Ecto neural progenitor cell (in vitro differentiated cells): ENCODE measurements at regions not wholly inside any gene's neighbourhood (a gene's known extent, or its start where the extent isn't known, plus 50 kb on each side); places are given as distances from the start of the nearest gene placed in this dataset.
"Not testable (repeated sequence)": the region's sequence is repeated elsewhere in the genome, so short reads cannot be mapped to it uniquely, and the experiment has no call there.

Experiments
- DNase-seq: peaks from one replicate; pipeline ENCODE4 v3.0.0-alpha.2; 2018; ENCODE audit warnings: low spot score

DNA sequence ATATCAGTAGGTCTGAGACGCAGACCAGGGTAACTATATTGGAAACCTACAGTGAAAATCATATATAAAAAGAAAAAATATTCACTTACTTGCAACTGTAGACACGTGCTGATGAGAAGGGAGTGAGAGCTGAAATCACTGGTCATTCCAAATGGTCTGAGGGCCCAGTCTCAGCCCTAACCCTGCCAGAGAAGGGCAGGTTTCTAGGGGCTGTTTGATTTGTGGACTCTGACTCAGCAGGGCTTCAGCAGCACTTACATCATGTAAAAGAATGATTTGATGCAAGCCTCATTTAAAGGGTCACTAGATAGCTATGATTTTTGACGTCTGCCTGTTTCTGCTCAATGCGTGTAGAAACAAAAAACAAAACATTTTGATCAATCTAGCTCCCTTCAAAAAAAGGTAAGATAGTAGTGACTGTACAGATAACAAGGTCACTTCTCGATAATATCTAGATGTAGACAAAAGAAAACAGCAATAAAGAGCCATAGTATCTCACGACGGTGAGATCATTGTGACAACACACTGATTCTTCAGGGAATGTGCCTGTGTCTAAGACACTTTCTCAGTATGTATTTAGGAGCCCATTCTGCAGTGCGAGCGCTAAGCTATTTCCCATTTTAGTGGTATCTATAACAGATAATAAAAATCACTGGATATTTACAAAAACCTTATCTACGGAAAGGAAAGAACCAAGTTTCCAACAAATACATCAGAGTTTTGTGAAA is 307.2 kb downstream of the HIVEP2 start:
- no peak for DNase-seq

DNA sequence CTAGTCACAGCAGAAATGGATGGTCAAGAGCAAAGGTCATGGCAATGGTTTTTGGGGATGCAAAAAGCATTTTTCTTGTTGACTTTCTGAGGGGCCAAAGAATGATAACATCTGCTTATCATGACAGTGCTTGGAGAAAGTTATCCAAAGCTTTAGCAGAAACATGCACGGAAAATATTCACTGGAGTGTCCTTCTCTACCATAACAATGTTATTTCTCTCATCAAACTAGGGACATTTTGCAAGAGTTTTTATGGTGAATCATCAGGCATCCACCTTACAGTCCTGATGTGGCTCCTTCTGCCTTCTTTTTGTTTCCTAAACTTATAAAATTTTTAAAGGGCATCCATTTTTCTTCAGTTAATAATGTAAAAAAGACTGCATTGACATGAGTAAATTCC is 302.3 kb downstream of the HIVEP2 start:
- DNase-seq: no peak

DNA sequence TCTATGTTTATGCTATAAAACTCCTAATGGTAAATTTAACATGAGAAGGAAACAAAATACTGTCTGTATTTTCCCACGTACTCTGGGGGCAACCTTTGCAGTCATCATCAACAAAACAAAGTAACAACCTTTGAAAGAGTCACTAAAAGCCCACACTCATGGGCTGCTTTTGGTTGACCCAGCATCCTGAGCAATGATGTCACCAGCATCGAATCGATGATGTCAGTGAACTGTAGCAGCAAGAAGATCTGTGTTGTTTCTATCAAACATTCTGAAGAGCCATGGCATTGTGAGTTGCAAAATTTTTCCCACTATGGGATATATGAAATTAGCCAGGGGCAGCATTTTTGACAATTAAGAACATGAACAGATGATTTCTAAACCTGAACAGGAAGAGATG is 300.1 kb downstream of the HIVEP2 start:
- DNase-seq: no peak

GRCh38 chr6:142645663-142646062 is 299.3 kb downstream of the HIVEP2 start:
- DNase-seq: no peak

DNA sequence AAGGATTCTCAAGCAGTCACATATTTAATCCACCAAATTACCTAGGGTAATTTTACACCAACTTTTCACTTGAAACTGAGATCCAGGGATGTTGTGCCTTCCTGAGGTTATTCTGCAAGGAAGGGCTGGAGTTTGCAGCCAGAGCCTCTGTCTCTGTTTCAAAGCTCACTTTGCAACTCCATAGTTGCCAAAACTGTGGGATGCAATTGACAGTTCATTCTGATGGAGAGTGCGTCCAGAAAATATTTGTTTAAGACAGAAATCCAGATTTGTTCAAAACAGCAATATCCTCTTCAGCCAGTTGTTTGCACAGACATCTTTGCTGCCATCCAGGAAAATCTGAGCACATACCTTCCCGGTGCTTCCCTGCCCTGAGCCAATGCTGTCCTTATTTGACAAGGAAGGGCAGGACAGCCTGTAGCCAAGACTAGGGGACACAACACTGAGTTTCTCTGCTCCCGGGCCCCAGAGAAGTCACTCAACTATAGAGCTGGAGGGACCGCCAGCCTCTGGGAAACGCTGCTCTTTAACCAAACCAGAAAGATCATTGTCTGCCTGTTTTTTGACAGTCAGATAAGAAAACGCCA is 297.4 kb downstream of the HIVEP2 start:
- no peak for DNase-seq

GRCh38 chr6:142648036-142648451 is 296.9 kb downstream of the HIVEP2 start:
- DNase-seq: no peak

GRCh38 chr6:142648526-142648925 is 296.4 kb downstream of the HIVEP2 start:
- no peak for DNase-seq

GRCh38 chr6:142649438-142650234 is 295.3 kb downstream of the HIVEP2 start:
- DNase-seq: not testable (repeated sequence)

DNA sequence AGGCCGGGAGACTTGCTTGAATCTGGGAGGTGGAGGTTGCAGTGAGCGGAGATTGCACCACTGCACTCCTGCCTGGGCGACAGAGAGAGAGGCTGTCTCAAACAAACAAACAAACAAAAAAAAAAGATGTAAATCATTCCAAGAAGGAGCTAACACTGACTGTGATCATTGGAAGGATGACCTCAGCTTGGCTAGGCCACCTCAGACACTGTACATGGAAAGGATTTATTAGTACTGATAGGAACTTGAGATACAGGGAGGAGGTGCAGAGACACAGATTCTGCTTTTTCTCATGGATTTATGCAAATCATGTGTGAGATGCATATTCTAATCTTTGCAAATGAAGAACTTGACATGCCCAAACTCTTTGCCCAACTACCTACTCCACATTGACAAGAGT is 293.6 kb downstream of the HIVEP2 start:
- no peak for DNase-seq

DNA sequence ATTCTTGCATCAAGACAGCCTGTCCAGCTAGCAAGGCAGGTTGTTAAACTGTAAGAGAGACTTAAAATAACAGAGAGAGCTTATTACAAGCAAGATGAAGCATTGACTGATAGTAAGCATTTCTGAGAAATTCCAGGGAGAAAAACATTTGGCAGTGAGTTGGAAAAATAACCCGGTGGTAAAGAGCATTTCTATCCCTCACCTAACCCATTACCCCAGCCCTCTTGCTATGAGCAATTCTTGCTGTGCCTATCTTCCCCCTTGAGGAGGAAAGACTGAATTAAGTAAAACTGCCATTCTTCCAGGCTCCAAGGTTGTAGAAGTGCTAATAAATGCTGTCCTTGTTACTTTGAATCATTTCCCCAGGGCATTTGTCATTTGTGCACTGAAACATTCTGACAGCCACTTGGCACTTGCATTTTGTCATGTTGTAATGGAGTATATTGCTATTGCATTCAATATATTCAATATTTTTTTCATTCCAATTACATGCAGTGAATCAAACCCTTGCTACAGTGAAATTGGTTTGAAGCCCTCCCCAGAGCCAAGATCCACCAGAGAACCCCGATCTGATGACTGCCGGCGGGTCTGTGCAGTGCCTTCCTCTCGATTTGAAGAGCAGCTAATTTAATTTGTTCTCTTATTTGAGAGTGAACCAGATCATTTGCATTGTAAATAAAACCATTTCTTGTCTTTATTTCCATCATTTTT is 291.1 kb downstream of the HIVEP2 start:
- DNase-seq: no peak

DNA sequence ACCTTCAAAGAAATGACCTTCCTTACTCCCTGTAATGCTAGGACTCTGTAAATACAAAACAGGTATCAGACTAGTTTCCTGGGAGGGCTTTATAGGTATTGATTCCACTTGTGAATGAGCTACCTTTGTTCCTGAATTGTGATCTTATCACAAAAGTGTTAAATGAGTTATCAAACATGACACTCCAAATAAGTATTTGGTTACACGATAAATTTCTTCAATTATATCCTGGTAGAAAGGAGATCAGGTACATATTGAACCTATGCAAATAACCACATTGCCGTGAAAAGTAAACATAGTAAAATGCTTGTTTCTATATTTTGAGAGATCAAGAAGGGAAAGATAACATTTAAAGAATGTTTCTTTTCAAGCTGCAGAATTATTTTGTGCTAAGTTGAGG is 285.3 kb downstream of the HIVEP2 start:
- DNase-seq: no peak

DNA sequence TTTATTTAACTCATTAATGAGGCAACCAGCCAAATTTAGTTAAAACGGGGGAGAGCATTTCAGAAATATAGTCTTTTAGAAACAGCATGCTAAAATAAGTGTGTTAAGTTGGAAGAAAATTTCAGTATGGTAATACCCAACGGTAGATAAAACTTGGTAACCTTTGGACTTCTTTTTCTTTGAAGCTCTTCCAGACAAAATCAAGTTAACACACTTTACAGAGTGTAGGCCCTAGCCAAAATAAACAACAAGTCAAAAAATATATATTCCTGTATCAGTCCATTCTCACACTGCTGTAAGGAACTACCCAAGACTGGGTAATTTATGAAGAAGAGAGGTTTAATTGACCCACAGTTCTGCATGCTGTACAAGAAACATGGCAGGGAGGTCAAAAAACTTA is 279.6 kb downstream of the HIVEP2 start:
- DNase-seq: no peak

DNA sequence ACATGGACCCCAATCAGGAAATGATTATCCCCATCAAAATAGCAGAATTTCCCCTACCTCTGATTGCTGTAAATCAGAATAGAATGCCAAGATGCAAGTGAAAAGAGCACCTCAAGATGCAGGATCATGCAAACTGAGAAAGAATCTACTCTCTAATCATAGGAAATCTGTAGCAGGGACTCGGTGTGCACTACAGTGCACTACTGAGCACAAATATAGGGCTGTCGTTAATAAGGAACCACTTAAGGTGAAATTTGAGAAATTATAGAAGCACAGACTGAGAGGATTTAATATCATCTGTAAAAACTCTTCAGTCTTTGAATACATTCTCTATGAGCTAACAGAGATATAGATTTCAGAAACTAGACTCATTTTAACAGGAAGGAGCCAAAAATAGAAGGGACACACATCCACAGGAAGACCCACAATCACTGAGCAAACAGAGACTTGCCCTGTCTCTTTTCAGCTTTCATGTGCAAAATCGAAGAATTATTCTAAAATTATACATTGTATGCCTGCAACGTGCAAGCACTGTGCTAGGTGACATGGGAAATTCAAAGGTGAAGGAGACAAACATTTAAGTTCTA is 278.3 kb downstream of the HIVEP2 start:
- no peak for DNase-seq

GRCh38 chr6:142669471-142670351 is 275.3 kb downstream of the HIVEP2 start:
- DNase-seq: no peak

DNA sequence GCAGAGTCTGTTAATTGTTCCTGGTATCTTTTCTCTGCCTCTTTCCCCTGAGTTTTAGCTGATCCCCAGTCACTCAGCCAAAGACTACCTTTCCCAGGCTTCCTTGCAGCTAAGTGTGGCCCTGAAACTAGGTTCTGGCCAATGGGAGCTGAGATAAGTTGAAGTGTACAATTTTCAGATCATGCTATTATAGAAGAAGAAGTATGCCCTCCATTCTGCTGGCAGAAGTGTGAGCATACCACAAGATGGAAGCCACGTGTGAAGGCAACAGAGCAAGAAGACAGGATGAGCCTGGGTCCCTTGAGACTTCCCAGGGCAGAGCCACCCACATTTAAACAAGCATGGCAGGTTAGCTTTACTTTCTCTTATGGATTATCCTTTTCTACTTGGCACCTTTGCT is 273.2 kb downstream of the HIVEP2 start:
- no peak for DNase-seq

- no peak for DNase-seq
Observed at GRCh38 chr6:142675517-142675916, 269.5 kb downstream of the HIVEP2 start.

DNA sequence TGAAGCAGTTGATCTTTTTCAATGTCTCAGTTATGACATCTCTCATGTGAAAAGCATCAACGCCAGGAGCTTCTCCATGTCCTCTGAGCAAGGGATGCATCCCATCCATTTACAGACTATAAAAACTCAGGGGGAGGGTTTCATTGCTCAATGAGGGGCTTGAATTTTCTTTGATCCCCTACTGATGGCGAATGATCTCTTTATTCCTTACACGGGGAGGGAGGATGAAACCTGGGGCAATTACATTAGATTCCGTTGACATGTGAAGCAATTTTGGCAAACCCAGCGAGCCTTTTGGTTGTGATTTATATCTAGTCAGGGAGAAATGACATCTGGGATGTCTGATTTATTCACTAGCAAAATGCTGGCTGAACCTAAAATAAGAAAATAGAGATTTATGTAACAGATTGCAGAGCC is 268.9 kb downstream of the HIVEP2 start:
- no peak for DNase-seq

GRCh38 chr6:142676647-142677192 is 268.3 kb downstream of the HIVEP2 start:
- no peak for DNase-seq

GRCh38 chr6:142679907-142680700 is 264.9 kb downstream of the HIVEP2 start:
- no peak for DNase-seq

DNA sequence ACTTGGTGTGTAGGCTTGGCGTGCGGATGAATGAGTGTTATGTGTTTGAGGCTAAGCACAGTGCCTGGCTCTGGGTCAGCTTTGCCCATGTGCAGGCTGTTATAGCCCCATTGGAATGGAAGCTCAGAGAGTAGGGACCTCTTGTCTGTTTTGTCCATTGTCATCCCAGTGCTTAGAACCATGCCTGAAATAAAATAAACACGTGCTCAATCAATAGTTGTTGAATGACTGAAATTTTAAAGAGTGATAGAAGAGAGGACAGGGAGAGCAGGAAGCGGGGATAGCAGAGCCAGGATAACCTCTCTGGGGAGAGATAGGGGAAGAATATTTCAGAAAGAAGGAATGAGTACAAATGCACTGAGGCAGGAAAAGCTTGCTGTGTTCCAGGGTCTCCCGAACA is 263.9 kb downstream of the HIVEP2 start:
- DNase-seq: no peak
